Esophagus squamous epithelium (tissue), 5 donors: ENCODE measurements at regions not wholly inside any gene's neighbourhood (a gene's known extent, or its start where the extent isn't known, plus 50 kb on each side); places are given as distances from the start of the nearest gene placed in this dataset.

Source experiments
- DNase-seq: peaks from one replicate; lab custom pipeline; 2025; lab: John Stamatoyannopoulos, UW
- H3K27ac ChIP-seq, 4 donors: fragments of 200-600 bp; sonication (generic); one replicate each; pipeline ENCODE4 v1.5.1; 2016 to 2019; ENCODE audit warnings: mild to moderate bottlenecking in 1 of 4
- H3K27me3 ChIP-seq, 4 donors: fragments of 200-600 bp; sonication (generic); 1 replicate in 3 of 4; 2 replicates in 1 of 4; pipeline versions ENCODE4 v1.5.1 to v1.6.0; 2017 to 2021; ENCODE audit warnings: antibody characterized with exemption in 1 of 4
- H3K36me3 ChIP-seq, 3 donors: fragments of 200-600 bp; sonication (generic); one replicate each; pipeline ENCODE4 v1.5.1; 2016 to 2019
- H3K4me1 ChIP-seq, 3 donors: fragments of 200-600 bp; sonication (generic); one replicate each; pipeline ENCODE4 v1.5.1; 2017 to 2019
- H3K4me3 ChIP-seq, 4 donors: fragments of 200-600 bp; sonication (generic); 1 replicate in 3 of 4; 2 replicates in 1 of 4; pipeline ENCODE4 v1.5.1; 2016 to 2019; ENCODE audit warnings: mild to moderate bottlenecking in 2 of 4, moderate library complexity in 1 of 4
- H3K9me3 ChIP-seq, 3 donors: fragments of 200-600 bp; sonication (generic); one replicate each; pipeline ENCODE4 v1.5.1; 2016 to 2019
- POLR2A ChIP-seq, 4 donors: fragments of 450-650 bp; IDR thresholded peaks; one replicate each; pipeline ENCODE4 v1.6.1; 2017; ENCODE audit warnings: antibody characterized with exemption in 4 of 4, mild to moderate bottlenecking in 4 of 4, moderate library complexity in 3 of 4
- WGBS, 2 donors: methylation state at CpG; one replicate each; pipeline ENCODE4 v1.1.5; 2018; 5-methylcytosine and 5-hydroxymethylcytosine counted together
- intact Hi-C: fragments of 100-400 bp; cut with DNase I; formaldehyde crosslinking; loops from one replicate; pipeline ENCODE4 v1.15.0; 2022
- TF ChIP-seq, protein P1 (sequence below), 6 experiments: fragments of 450-650 bp in 4 of 6; fragments of 200-600 bp in 2 of 6; sonication (generic) in 2 of 6; IDR thresholded peaks; one replicate each; pipeline ENCODE4 v1.5.1; 2016 to 2019; ENCODE audit warnings: antibody characterized with exemption in 6 of 6, mild to moderate bottlenecking in 4 of 6, moderate library complexity in 4 of 6
- donor health status: DM: yes; HTN: yes; CAD: no.

DNA sequence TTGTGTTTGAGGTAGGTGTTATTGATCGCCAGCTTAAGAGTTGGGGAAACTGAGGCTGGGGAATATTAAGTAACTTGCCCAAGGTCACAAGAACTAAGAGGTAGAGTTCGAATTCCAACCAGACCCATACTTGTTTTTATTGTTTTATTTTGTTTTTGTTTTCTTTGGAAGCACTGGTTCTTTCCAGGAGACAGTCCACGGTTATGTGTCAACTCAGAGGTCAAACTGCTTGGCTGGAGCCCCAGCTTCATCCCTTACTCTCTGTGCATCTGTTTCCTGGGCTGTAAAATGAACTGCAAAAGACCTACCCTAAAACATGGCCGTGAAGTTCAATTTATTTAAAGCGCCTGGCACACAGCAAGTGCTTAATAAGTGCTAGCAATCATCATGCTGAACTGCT is 74.4 kb upstream of the MAP1LC3B2 start:
- 66 to 70% methylated on average over 5 of the region's 5 CpGs for WGBS, 2 donors
- Histone ChIP-seq H3K27ac (no peak overlapping the region), H3K27me3 (no peaks in the 10 kb centered on the region), H3K36me3 (no peaks in the 10 kb centered on the region), H3K9me3 (peaks cover 0 to 12% (median 0%) of the 10 kb centered on the region in 3 donors), H3K4me1 (peaks cover 0 to 6% (median 0%) of the 10 kb centered on the region in 3 donors), H3K4me3 (no peak overlapping the region)
- no peak for TF ChIP-seq POLR2A (IDR thresholded peaks at IDR 0.05)
- TF ChIP-seq, protein P1, sequence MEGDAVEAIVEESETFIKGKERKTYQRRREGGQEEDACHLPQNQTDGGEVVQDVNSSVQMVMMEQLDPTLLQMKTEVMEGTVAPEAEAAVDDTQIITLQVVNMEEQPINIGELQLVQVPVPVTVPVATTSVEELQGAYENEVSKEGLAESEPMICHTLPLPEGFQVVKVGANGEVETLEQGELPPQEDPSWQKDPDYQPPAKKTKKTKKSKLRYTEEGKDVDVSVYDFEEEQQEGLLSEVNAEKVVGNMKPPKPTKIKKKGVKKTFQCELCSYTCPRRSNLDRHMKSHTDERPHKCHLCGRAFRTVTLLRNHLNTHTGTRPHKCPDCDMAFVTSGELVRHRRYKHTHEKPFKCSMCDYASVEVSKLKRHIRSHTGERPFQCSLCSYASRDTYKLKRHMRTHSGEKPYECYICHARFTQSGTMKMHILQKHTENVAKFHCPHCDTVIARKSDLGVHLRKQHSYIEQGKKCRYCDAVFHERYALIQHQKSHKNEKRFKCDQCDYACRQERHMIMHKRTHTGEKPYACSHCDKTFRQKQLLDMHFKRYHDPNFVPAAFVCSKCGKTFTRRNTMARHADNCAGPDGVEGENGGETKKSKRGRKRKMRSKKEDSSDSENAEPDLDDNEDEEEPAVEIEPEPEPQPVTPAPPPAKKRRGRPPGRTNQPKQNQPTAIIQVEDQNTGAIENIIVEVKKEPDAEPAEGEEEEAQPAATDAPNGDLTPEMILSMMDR (IDR thresholded peaks at IDR 0.05): no peak
- intact Hi-C loops: no loop called here
- no peak for DNase-seq

DNA sequence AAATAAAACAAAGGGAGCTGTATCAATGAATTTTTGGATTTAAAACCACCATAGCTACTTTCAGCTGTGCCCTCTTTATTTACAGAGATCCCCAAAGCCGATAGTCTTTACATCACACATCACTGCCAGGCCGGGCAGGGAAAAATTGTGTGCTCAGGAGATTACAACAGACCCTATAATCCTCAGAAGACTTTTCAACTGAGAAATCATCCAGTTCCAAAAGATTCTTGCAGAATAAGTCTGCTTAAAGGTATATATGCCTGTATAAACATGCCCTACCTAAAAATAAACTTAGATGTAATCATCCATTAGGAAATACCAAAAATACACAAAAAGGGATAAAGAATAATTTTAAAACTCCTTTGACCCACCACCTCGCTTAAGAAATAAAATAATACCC is 70.1 kb upstream of the MAP1LC3B2 start:
- H3K9me3 ChIP-seq: peaks cover 0 to 12% (median 0%) of the 10 kb centered on the region in 3 donors
- no peak overlapping the region for H3K27ac ChIP-seq
- no peak for TF ChIP-seq POLR2A (IDR thresholded peaks at IDR 0.05)
- TF ChIP-seq, protein P1 (IDR thresholded peaks at IDR 0.05): no peak
- no peak overlapping the region for H3K4me3 ChIP-seq
- H3K27me3 ChIP-seq: no peaks in the 10 kb centered on the region
- H3K36me3 ChIP-seq: no peaks in the 10 kb centered on the region
- peaks cover 0 to 6% (median 0%) of the 10 kb centered on the region in 3 donors for H3K4me1 ChIP-seq
- DNase-seq: no peak
- intact Hi-C loops: no loop called here
- WGBS, 2 donors: 51% methylated on average over 3 of the region's 3 CpGs

- Histone ChIP-seq H3K4me1 (peaks cover 0 to 13% (median 6%) of the 10 kb centered on the region in 3 donors), H3K27ac (no peak overlapping the region), H3K27me3 (no peaks in the 10 kb centered on the region), H3K9me3 (peaks cover 0 to 12% (median 0%) of the 10 kb centered on the region in 3 donors), H3K36me3 (no peaks in the 10 kb centered on the region), H3K4me3 (no peak overlapping the region)
- no peak for DNase-seq
- intact Hi-C loops: no loop called here
- WGBS, 2 donors: 76 to 84% methylated on average over 2 of the region's 2 CpGs
- TF ChIP-seq, protein P1 (IDR thresholded peaks at IDR 0.05): no peak
- TF ChIP-seq POLR2A (IDR thresholded peaks at IDR 0.05): no peak
These were observed 68.7 kb upstream of the MAP1LC3B2 start for GRCh38 chr12:116490471-116490870.

- Histone ChIP-seq H3K4me1 (peaks cover 4 to 35% (median 9%) of the 10 kb centered on the region in 3 donors), H3K9me3 (peaks cover 0 to 8% (median 0%) of the 10 kb centered on the region in 3 donors), H3K27ac (peak overlapping the region in 3 of 4 donors; percentile 0 to 15 (median 6)), H3K4me3 (no peak overlapping the region), H3K36me3 (no peaks in the 10 kb centered on the region), H3K27me3 (no peaks in the 10 kb centered on the region)
- TF ChIP-seq, protein P1 (IDR thresholded peaks at IDR 0.05): no peak
- TF ChIP-seq POLR2A (IDR thresholded peaks at IDR 0.05): no peak
- WGBS, 2 donors: 55 to 79% methylated on average over 5 to 8 of the region's 8 CpGs
- DNase-seq: no peak
- intact Hi-C loops: no loop called here
These were observed 66.4 kb upstream of the MAP1LC3B2 start for GRCh38 chr12:116492703-116493324.

DNA sequence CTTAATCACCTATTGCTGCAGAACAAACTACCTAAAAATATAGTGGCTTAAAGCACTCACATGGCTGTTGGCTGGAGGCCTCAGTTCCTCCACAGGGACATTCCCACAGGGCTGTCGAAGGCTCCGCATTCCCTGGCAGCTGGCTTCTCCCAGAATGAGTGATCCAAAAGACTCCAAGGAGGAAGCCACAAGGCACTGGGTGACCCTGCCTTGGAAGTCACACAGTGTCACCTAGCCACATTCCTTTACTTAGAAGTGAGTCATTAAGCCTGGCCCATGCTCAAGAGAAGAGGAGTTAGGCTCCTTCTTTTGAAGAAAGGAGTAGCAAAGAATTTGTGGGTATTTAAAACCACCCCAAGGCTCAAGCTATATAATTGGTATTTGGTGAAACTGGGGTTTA is 63.9 kb upstream of the MAP1LC3B2 start:
- intact Hi-C loops: no loop called here
- Histone ChIP-seq H3K4me3 (no peak overlapping the region), H3K27ac (no peak overlapping the region), H3K36me3 (no peaks in the 10 kb centered on the region), H3K4me1 (peaks cover 4 to 28% (median 9%) of the 10 kb centered on the region in 3 donors), H3K27me3 (no peaks in the 10 kb centered on the region), H3K9me3 (no peaks in the 10 kb centered on the region)
- 20 to 56% methylated on average over 2 of the region's 2 CpGs for WGBS, 2 donors
- DNase-seq: no peak
- TF ChIP-seq, protein P1 (IDR thresholded peaks at IDR 0.05): no peak
- TF ChIP-seq POLR2A (IDR thresholded peaks at IDR 0.05): no peak
